GM19035 (cell line): ENCODE measurements at regions not wholly inside any gene's neighbourhood (a gene's known extent, or its start where the extent isn't known, plus 50 kb on each side); places are given as distances from the start of the nearest gene placed in this dataset.

Source experiments
- ATAC-seq: cut with Tn5 transposase; IDR thresholded peaks from one replicate; pipeline ENCODE4 v1.9.1; 2021; ENCODE audit not compliant: unreplicated experiment

GRCh38 chr2:65661980-65662653, 229.7 kb upstream of the SPRED2 start:
- no peak for ATAC-seq

GRCh38 chr2:65660340-65660739, 227.9 kb upstream of the SPRED2 start:
- no peak for ATAC-seq

- ATAC-seq, result no peak
These were observed 226.5 kb upstream of the SPRED2 start for GRCh38 chr2:65658881-65659280.

GRCh38 chr2:65658266-65658665, 225.9 kb upstream of the SPRED2 start:
- no peak for ATAC-seq

DNA sequence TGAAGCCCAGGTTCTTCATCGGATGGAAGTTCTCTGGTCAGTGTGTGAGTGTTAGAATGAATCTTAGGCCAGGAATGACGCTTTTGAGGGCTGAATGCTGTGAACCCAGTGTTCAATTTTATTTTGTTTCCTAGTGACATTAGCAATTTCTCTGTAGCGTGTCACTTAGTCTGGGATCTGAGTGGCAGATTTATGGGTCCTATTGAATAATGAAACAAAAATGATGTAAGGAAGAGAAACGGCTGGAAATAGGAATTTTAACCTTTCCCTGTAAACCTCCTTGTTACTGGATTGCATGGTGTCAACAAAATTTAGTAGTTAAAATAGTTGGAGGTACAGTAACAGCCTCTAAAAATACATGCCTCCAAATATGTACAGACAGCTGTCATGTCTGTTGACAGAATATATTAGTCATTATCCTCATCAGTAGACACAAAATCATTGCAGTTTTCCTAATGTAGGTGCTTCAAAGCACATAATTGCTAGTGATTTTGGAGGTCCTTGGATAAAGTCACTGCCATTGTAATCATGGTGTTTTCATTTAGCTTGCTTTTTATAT, 223.8 kb upstream of the SPRED2 start:
- no peak for ATAC-seq

DNA sequence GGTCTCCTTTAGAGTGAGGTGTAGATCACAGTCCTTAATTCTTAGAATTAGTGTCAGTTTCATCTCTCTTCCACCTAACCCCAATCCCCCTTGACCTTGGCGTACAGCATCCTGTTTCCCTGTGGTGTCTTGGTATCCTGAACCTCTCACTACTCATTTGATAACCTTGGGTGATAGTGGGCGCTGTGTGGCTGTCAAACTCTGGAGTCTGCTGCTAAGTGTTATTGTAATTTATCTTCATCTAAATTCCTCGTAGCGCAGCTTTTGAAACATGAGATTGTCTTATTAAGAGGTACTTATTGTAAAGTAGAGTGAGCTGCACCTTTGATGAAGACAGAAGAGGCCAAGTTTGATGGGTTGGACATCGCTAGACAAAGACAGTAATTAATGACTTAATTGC, 222.6 kb upstream of the SPRED2 start:
- ATAC-seq, result no peak

DNA sequence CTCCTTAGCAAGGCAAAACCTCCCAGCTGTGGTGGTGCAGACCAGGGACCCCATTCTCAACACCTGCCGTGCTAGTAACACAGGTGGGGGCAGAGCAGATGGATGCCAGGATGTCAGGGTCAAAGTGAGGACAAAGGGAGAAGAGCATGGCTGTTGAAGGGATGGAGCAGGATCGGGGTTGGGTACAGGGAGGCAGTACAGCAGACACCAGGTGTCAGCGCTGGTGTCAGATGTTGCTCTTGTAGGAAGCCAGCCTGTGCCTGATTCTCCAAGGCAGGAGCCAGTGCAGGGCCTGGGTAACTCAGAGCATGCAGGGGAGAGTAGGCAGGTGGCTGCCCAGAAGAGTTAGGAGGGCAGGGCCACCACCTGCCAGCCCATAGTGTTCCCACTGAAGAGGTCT, 222.1 kb upstream of the SPRED2 start:
- ATAC-seq, result no peak

- no peak for ATAC-seq
These were observed 219.7 kb upstream of the SPRED2 start for GRCh38 chr2:65652066-65652465.

DNA sequence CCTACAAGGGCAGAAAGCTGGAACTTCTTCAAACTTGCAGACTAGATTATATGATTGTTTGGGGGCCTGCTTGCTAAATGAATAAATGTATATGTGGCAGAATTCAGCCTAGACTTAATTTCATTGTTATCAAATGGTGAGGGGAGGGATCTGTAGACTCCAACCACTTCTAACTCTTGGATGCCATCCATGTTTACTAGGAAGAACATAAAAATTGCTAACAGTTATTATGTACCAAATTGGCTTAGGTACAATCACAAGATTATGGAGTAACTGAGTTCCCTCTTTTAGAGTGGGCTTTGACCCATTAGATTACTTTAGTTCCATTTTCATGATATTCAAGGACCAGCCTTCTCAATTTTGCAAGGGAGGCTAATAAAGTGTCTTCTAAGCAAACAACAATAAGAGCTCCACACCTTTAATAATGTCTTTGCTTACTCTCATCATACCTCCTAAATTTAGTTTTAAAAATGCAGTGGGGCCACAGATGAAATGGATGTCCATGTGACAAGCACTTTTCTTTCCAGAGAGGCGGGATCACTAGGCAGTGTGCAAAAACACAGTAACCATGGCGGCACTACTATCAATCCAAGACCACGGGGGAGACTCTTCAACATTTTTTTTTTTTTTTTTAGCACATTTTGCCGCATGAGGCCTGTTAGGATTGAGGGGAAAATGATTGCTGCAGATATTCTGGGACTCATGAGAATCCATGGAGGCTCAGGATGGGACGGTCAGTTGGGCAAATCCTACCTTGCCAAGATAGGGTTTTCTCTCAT, 217.6 kb upstream of the SPRED2 start:
- no peak for ATAC-seq

DNA sequence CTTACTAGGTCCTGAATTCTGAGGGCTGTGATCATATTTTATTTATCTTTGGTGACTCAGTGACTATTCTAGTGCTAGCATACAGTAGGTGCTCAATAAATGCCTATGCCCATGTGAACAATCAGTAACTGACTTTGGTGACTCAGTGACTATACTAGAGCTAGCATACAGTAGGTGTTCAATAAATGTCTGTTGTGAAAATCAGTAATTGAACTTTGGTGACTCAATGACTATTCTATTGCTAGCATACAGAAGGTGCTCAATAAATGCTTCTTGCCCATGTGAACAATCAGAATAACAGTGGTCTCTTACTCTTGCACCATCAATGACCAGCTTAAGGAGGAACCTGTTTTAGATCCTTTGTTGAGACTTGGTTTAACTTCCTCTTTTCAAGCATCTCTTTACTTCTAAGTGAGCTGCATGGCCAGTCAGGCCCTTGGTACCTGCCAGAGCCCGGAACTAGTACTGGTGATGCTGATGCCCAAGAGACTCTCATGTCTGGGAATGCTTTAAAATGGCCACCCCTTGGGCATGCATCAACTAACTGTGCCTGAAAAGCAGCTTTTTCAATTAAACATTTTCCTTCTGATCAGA, 214.9 kb upstream of the SPRED2 start:
- ATAC-seq, result no peak

DNA sequence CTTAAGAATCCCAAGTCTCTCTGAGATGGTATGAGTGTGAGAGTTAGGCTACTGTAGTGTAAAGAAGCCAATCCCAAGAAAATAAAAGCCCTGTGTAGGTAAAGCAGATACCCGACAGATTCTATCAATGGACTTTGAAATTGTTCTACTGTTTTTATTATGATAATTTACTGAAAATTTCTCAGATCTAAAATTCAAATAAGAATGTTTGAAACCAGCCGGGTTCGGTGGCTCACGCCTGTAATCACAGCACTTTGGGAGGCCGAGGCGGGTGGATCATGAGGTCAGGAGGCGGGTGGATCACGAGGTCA, 208.3 kb upstream of the SPRED2 start:
- ATAC-seq, result no peak

- no peak for ATAC-seq
These were observed 206.9 kb upstream of the SPRED2 start for GRCh38 chr2:65639156-65639864.

DNA sequence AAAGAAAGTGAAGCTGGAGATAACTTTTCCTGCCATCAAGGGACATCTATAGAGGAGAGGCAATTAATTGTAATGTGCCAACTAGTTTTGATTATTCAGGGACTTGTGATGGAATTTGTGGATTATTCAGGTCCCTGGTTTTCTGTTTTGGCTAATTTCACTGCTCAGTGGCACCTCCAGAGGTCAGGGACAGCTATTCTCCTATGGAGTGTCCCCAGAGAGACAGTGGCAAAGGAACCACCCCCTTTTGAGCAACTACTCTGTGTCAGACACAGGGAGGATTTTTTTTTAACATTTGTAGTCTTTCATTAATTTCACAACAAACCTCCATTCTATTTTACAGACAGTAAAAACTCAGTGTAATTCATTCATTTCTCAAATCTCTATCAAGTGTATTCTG, 206.0 kb upstream of the SPRED2 start:
- ATAC-seq, result no peak

DNA sequence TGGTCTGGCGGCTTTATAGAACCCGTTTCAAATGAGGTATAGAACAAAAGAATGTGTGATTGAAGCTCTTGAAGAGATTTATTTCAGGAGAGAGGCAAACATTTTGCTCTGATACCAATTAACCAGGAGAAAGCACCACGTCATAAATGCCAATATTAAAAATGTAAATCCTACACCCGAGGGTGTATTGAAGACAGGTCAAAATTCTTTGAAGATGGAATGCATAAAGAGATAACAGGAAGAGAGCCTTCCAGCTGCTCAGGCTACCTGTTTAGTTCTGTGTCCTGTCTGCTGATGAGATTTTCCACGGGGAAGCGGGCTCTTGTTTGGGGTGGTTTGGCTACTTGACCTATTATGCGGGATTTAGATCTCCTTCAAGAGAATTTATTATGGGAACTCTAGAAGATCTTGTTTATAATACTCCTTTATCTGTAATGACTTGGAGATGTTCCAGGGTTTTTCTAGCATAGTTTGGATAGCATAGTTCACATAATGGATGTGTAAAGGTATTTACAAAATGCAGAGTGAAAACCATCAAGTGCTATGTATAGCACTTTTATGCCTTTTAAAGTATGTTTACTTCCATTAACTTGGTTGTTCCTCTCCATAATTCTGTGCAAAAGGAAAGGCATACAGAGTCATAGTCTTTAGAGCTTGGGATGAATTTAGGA, 204.5 kb upstream of the SPRED2 start:
- ATAC-seq, result no peak

GRCh38 chr2:65636024-65636423, 203.6 kb upstream of the SPRED2 start:
- no peak for ATAC-seq

- ATAC-seq, result no peak
These were observed 201.9 kb upstream of the SPRED2 start for GRCh38 chr2:65634304-65634703.

GRCh38 chr2:65630643-65631042, 198.2 kb upstream of the SPRED2 start:
- ATAC-seq, result no peak

- no peak for ATAC-seq
These were observed 195.8 kb upstream of the SPRED2 start for GRCh38 chr2:65628156-65628555.

DNA sequence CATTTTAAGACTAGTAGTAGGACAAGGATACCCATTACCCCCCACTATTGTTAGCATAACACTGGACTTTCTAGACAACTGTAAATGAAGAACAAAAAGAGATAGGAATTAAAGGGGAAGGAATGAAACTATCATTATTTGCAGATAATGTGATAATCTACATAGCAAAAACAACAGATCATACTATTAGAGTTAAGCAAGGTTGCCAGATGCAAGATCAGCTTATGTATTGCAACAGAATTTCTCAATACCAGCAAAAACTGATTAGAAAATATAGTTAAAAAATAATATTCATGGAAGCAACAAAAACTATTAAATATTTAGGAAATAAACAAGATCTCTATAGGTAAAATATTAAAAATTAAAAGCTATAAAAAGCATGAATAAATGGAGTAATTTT, 194.4 kb upstream of the SPRED2 start:
- no peak for ATAC-seq

- ATAC-seq, result no peak
These were observed 193.6 kb upstream of the SPRED2 start for GRCh38 chr2:65625982-65626381.

DNA sequence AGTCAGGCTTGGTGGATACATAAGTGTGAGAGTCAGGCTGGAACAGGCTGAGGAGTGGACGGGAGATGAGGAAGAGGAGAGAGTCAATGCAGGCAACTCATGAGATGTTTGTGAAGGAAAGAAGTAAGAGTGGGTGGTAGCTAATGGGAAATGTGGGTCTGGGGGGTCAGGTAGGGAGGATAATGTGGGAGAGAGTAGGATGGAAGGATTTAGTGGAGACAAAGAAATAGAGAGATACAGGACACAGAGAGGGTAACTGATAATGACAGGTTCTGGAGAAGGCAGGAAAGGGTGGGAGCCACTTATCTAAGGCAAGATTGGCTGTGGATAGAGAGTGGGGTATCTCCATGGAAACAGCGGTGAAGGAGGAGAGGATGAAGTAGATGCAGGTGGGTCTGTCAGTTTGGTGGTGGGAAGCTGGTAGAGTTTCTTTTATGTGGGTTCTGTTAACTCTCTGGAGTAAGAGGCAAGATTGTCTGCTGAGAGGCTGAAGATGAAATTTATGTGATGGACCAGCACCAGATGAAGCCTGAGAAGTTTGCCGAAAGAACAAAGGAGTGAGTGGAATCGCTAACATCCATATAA, 190.6 kb upstream of the SPRED2 start:
- no peak for ATAC-seq
